Skeletal muscle cell (primary cell): ENCODE measurements at regions not wholly inside any gene's neighbourhood (a gene's known extent, or its start where the extent isn't known, plus 50 kb on each side); places are given as distances from the start of the nearest gene placed in this dataset.

ENCODE experiments used
- DNase-seq: peaks from one replicate; pipeline ENCODE4 v3.0.0-alpha.2; 2010; ENCODE audit warnings: low read depth
- H3K4me3 ChIP-seq: 2 replicates; pipeline ENCODE4 v1.5.1; 2011; ENCODE audit warnings: low read depth, mild to moderate bottlenecking, control low read depth, low read length, moderate library complexity

DNA sequence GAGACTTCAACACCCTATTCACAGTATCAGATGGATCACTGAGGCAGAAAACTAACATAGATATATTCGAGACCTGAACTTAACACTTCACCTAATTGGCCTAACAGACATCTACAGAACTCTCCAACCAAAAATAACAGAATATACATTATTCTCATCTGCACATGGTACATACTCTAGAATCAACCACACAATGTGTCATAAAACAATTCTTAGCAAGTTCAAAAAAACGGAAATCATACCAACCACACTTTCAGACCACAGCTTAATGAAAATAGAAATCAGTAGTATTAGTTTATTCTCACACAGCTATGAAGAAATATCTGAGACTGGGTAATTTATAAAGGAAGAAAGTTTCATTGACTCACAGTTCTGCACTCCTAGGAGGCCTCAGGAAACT, 387.9 kb downstream of the DEPDC1B start:
- no peak for DNase-seq
- H3K4me3 ChIP-seq, result no peak overlapping the region

DNA sequence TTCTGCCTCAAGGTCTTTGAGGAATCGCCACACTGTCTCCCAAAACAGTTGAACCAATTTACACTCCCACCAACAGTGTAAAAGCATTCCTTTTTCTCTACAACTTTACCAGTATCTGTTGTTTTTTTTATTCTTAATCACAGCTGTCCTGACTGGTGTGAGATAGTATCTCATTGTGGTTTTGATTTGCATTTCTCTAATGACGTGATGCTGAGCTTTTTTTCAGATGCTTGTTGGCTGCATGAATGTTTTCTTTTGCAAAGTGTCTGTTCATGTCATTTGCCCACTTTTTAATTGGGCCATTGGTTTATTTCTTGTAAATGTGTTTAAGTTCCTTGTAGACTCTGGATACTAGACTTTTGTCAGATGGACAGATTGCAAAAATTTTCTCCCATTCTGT, 400.0 kb downstream of the DEPDC1B start:
- H3K4me3 ChIP-seq, result no peak overlapping the region
- DNase-seq, result no peak

DNA sequence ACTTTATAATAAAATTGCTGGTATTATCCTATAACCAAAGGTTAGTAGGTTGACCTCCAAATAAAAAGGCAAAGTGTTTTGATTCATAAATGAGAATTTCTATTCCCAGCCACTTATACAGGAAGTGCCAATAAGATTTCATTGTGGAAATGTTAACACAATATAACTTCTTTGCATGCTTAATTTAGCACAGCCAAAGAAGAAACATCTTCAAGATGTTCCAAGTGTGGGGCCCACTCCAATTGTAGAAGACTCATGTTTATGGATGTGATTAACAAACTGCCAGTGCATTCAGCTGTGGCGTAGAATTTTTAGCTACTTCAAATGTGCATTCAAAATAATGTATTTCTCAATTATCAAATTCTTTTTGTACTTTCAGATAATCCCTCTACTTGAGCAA, 402.3 kb downstream of the DEPDC1B start:
- no peak overlapping the region for H3K4me3 ChIP-seq
- DNase-seq, result no peak

GRCh38 chr5:60295423-60295822, 401.9 kb upstream of the PDE4D start:
- peak; percentile 15 for DNase-seq
- H3K4me3 ChIP-seq, result no peak overlapping the region

- DNase-seq, result no peak
- H3K4me3 ChIP-seq, result no peak overlapping the region
Measured at GRCh38 chr5:60293518-60293917, 400.0 kb upstream of the PDE4D start.

GRCh38 chr5:60287174-60287771, 393.7 kb upstream of the PDE4D start:
- no peak overlapping the region for H3K4me3 ChIP-seq
- peak; percentile 48 for DNase-seq

- H3K4me3 ChIP-seq, result no peak overlapping the region
- DNase-seq, result no peak
Measured at GRCh38 chr5:60285910-60286309, 392.4 kb upstream of the PDE4D start.

GRCh38 chr5:60280943-60281342, 387.4 kb upstream of the PDE4D start:
- no peak overlapping the region for H3K4me3 ChIP-seq
- DNase-seq, result no peak

- no peak overlapping the region for H3K4me3 ChIP-seq
- DNase-seq, result no peak
Measured at GRCh38 chr5:60277941-60278340, 384.4 kb upstream of the PDE4D start.

- DNase-seq, result no peak
- no peak overlapping the region for H3K4me3 ChIP-seq
Measured at GRCh38 chr5:60274747-60275146, 381.2 kb upstream of the PDE4D start.

DNA sequence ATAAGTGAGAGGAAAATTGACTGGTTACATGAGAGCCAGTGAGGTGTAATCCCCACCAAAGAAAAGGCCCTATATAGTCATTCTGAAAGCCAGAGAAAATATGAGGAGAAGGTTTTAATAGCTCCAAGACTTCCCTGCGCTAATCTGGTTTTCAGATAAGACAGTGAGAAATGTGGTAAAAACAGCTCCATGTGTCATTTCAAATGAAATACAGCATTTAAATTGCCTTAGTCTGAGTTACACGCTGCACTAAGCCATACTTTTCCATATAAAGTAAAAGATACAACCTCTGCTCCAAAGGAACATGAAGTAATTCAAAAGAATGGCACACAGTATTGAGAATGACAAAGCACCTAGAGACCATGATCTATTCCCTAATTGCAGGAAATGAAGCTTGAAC, 378.0 kb upstream of the PDE4D start:
- H3K4me3 ChIP-seq, result no peak overlapping the region
- DNase-seq, result no peak

GRCh38 chr5:60267907-60268306, 374.4 kb upstream of the PDE4D start:
- H3K4me3 ChIP-seq, result no peak overlapping the region
- no peak for DNase-seq

- DNase-seq, result no peak
- no peak overlapping the region for H3K4me3 ChIP-seq
Measured at GRCh38 chr5:60263346-60263745, 369.8 kb upstream of the PDE4D start.

DNA sequence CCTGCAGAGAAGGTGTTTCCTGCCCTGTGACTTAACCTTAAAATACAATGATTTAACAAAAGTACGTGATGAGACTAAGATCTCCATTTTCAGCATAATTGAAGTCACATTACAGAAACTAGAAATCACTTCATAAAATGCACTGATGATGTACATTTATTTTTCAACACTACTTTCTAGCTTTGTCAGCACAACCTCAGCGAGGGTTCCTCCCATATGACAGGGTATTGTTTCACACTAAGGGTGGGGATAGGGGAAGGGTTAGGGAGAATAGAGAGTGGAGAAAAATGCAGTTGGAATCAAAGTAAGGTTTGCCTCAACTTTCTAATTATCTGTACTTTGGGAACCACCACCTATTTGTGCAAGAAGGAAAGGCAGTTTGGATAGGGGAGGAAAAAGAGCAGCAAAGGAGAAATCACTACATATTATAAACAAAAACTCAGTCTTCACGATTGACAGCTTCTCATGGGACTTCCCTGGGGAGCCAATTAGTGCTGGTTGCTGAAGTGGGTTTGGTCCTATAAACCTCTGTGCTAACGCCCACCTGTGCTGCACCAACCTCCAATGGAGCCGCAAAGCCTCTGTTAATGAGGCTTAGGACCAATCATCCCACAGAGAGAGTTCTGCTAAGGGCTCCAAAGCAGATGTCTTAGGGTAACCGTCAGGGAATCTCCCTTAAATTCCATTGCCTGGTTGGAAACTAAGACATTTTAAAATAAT, 369.2 kb upstream of the PDE4D start:
- no peak for DNase-seq
- H3K4me3 ChIP-seq, result no peak overlapping the region

- no peak for DNase-seq
- no peak overlapping the region for H3K4me3 ChIP-seq
Measured at GRCh38 chr5:60261732-60262131, 368.2 kb upstream of the PDE4D start.

DNA sequence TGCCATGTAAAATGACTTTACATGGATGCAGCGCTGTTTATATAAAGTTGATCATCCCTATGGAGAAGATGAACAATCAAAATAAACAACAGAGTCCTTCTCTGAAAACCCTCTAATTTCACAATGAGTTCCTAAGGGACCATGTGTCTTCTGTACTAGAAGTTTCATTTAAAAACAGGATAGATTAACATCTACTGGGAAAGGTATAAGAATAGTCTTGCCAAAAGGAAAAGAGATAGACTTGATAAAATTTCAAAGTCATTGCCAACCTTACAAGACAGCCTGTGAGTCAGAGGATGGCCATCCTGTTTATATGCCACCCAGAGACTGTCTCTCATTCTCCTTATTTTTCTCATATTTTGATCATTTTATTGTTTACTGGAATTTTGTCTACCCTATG, 367.1 kb upstream of the PDE4D start:
- no peak for DNase-seq

DNA sequence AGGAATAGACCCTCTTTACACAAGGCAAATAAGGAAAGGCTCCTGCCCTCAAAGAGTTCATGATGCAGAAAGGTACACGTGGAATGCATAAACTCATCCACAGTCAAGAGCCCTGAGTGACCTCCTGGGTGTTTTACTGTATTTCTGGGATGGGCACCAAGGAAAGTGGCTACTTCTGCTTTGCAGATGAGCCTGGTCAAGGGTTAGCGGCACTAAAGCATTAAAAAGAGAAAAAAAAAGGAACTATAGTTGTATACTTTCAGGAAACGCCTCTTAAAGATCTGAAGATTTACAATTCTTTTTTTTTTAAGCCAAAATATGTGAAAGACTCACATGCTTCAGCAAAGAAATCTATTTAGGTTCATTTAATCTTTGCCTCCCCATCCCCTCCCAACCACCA, 366.2 kb upstream of the PDE4D start:
- no peak overlapping the region for H3K4me3 ChIP-seq
- no peak for DNase-seq

More for the DNA sequence above, 367.1 kb upstream of the PDE4D start:
- no peak overlapping the region for H3K4me3 ChIP-seq

DNA sequence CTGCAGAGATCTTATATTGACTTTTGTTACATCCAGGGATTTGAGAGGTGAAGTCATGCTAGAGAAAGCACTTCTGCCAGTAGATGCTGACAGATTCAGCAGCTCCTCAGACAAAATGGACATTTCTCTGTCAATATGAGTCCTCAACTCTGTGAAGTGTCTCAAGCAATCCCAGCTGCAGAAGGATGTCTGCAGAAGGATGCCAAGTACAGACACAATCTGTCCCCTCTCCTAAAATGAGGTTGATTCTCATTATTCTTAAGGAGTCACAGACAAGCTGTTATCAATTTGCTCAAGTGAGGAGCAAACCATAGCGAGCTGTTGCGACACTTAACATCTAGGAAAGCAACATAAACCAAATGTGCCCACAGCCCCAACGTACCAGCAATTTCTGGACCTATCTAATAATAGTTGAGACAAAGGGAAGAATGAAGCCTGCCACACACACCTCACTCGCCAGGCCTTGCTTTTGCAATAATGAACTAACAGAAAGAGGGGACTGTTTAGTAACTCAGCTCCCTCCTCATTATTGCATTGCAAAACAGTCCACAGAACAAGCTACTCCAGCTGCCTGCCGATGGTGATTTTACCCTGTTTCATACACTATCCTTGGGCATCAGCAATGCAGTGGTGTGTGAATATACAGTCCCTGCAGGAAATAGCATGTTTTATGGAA, 364.2 kb upstream of the PDE4D start:
- DNase-seq, result no peak
- no peak overlapping the region for H3K4me3 ChIP-seq

GRCh38 chr5:60256546-60256945, 363.0 kb upstream of the PDE4D start:
- H3K4me3 ChIP-seq, result no peak overlapping the region
- DNase-seq, result no peak

- DNase-seq, result no peak
- H3K4me3 ChIP-seq, result no peak overlapping the region
Measured at GRCh38 chr5:60248901-60249300, 355.4 kb upstream of the PDE4D start.

GRCh38 chr5:60243713-60244112, 350.2 kb upstream of the PDE4D start:
- DNase-seq, result no peak
- H3K4me3 ChIP-seq, result no peak overlapping the region
